GM19463 (cell line): ENCODE measurements at regions not wholly inside any gene's neighbourhood (a gene's known extent, or its start where the extent isn't known, plus 50 kb on each side); places are given as distances from the start of the nearest gene placed in this dataset.
"Not testable (repeated sequence)": the region's sequence is repeated elsewhere in the genome, so short reads cannot be mapped to it uniquely, and the experiment has no call there.

Experiments used
- ATAC-seq: cut with Tn5 transposase; IDR thresholded peaks from one replicate; pipeline ENCODE4 v1.9.1; 2021; ENCODE audit warnings: mild to moderate bottlenecking, moderate library complexity; ENCODE audit not compliant: unreplicated experiment

GRCh38 chr5:111948092-111948841 lies 191.3 kb upstream of the NREP start:
- ATAC-seq = no peak

DNA sequence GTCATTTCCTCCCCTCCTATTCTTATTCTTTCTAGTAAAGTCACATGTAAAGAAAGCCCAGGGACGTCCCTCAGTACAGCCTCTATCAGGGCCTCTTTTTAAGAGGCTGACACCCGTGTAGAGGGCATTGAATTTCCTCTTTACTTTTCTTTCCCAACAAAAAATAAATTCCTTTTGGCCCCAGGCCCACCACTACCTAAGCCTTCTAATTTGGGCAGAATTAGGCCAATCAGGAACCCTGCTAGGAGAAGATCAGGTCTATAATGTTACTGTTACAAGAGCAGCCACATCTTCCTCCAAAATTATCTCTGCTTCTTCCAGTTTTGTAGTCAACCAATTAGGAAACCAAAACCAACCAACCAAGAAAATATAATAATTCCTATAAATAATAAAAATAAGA lies 189.6 kb upstream of the NREP start:
- no peak for ATAC-seq

- ATAC-seq = no peak
These were observed 188.5 kb upstream of the NREP start for GRCh38 chr5:111945535-111945934.

GRCh38 chr5:111942661-111943401 lies 185.8 kb upstream of the NREP start:
- no peak for ATAC-seq

- ATAC-seq = no peak
These were observed 185.2 kb upstream of the NREP start for GRCh38 chr5:111942201-111942600.

DNA sequence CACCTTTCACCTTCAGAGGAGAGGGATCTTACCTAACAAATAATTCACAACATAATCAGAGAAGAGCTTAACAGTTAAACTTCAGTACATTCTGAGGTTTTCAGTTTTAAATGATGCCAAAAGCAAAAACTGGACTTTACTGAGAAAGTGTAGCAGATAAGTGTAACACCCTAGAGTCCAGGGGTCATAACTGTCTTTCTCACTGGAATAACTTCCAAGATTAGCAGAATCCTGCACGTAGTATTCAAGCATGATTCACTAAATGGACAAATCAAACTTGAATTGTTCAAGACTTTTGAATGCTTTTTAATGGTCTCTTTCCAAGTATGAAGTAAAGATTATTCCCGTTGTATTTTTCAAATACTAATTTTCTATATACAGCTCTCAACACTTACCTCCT lies 180.1 kb upstream of the NREP start:
- no peak for ATAC-seq

DNA sequence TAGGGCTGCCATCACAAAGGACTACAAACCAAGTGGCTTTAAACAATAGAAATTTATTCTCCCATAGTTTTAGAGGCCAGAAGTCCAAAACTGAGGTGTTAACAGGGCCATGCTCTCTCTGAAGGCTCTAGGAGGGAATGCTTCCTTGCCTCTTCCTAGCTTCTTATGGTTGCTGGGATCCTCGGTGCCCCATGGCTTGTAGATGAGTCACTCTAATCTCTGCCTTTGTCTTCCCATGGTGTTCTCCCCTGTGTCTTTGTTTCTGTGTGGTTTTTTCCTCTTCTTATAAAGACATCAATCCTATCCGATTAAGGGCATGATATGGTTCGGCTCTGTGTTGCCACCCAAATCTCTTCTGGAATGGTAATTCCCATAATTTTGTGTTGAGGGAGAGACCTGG lies 178.8 kb upstream of the NREP start:
- ATAC-seq = no peak

DNA sequence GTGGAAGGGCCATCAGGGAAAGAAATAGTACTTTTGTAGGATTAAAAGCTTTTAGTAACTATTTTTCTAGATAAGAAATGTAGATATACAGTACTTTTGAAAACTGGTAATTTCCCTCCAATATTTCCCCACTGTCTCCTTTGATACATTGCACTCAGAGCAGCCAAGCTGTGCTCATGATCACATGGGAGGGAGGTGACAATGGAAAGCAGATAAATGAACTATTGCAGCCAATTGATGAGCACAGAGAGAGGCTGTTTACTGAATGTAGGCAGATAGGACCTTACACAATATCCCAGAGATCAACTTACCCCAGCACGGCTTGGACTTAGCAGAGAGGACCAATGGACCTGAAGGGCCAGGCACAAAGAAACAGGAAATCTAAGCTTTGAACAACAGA lies 178.0 kb upstream of the NREP start:
- ATAC-seq = no peak

DNA sequence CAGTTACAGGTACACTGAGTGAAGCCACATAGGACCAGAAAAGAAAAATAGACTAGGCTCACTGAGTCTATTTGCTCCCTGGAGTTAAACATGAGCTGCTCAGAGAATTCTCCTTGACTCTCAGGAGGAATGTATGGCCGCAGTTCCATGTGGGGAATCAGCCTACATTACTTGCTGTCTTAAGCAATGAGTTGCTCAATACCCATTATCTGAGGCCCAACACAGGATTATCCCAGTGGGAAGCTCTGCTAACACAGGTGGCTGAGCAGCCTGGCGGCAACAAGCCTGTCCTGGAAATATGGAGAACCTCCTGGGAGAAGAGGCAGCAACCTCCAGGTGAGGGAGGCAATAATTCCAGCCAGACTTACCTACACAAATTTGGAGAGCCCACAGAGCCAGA lies 177.5 kb upstream of the NREP start:
- no peak for ATAC-seq

GRCh38 chr5:111933086-111933485 lies 176.1 kb upstream of the NREP start:
- no peak for ATAC-seq

- ATAC-seq = no peak
These were observed 175.6 kb upstream of the NREP start for GRCh38 chr5:111932628-111933027.

GRCh38 chr5:111932199-111932598 lies 175.2 kb upstream of the NREP start:
- no peak for ATAC-seq

DNA sequence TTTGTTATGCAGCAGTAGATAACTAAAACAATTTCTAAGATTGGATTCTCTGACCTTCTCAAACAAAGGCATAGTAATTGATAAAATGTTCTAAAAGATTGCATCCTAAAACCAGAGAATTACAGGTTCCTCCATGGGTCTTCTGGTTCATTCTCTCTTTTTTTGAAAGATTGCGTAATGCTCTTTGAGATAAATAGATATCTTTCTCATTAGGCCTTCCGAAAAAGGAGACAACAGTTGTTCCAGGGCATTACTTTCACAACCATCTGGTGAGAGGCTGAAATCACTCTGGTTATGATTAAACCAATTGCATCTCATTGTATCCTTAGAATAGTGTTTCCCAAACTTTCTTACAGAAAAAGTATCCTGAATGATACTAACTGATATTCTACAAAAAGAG lies 174.7 kb upstream of the NREP start:
- ATAC-seq = no peak

DNA sequence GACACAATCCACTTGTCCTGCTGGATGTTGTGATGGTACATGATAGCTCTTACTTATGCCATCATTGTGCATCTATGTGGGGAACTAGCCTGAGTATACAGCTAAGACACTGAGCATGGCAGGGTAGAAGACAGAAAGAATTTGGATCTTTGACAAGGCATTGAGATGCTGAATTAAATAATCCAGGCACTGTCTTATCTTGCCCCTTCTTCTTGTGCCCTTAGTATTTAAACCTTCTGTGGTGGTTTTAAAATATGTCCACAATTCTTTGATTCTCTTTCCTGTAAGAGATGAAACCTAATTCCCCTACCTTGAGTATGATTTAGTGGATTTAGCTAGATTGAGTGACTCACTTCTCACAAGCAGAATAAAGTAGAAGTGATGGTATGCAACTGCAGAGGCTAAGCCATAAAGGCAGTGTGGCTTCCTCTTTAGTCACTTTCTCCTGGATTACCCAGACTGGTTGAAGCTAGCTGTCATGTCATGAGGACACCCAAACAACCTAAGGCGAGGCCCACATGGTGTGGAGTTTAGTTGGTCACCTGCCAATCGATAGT lies 174.0 kb upstream of the NREP start:
- no peak for ATAC-seq

DNA sequence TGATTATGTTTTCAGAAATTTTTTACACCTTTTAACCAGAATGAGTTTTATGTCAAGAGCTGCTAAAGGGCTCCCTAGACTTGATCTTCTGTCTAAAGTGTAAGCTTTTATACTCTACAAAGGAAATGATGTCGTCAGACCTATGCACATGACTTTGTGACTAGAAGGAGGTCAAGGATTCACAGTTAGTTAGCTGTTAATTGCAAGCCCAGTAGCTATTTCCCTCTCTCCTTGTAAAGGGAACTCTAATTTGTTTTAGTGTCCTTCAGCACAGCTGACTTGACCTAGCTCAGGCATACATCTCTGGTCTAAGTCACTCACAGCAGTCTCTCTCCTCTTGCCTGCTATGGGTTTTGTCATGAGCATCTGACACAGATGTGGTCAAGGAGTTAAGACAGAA lies 173.5 kb upstream of the NREP start:
- ATAC-seq = no peak

GRCh38 chr5:111929867-111930266 lies 172.9 kb upstream of the NREP start:
- ATAC-seq = no peak

DNA sequence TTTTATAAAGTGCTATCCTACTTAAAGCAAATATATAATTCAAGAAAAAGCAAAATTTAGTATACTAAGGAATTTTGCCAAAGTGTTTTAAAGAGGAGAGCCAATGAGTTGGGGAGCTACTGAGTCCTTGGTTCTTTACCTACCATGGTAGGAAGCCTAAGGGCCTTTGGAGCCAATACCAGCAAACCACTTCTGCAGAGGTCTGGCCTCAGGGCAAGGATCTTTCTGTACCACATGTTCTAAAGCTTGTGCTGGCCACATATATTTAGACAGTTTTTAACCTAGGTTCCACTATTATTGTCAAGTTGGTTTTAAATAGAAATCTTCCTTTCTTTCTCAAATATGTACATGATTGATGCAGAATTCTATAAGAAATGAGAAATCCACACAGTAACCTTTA lies 172.3 kb upstream of the NREP start:
- ATAC-seq = no peak

DNA sequence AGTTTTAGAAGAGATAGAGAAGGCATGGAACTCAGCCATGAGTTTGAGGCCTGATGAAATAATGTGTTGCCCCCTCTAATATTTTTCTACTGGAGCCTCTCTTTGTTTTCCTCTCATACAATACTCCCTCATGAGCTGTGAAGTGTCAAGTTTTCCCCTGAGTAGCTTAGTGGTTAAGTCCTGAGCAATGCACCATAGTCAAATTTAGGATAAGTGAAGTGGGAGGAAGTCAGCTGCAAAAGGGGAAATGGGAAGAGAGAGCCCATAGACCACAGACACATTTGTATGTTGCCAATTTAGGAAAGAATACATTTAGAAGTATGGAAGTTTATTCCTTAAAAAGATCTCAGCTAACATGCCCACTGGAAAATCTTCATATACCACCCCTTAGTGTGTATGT lies 171.5 kb upstream of the NREP start:
- ATAC-seq = no peak

- no peak for ATAC-seq
These were observed 170.2 kb upstream of the NREP start for GRCh38 chr5:111927191-111927590.

DNA sequence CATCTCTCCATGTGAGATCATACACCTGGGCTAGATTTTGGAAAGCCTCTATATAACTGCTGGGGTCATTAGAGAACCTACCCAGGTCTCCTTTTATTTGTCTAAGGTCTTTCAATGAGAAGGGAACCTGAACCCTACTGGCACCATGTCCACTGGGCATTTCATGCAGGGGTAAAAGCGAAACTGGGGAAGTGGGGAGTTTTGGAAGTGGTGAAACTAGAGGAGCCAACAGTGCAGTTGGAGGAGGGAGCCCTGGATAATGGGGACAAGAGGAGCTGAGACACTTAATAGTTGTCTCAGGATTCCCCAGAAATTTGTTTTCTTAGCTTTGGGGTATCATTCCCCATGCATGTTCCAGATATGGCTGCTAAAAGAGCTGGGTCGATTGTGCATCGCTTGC lies 169.0 kb upstream of the NREP start:
- ATAC-seq = no peak

- ATAC-seq = no peak
These were observed 165.3 kb upstream of the NREP start for GRCh38 chr5:111922344-111922743.

GRCh38 chr5:111921691-111922090 lies 164.7 kb upstream of the NREP start:
- ATAC-seq = not testable (repeated sequence)
